SK-N-SH (cell line): ENCODE measurements at regions not wholly inside any gene's neighbourhood (a gene's known extent, or its start where the extent isn't known, plus 50 kb on each side); places are given as distances from the start of the nearest gene placed in this dataset.

Experiments used
- CTCF ChIA-PET: fragments of 300-600, 350-600 bp; formaldehyde crosslinking; extraction: SDS; loops from one replicate; lab custom pipeline; 2021; lab: Yijun Ruan, JAX
- POLR2A ChIA-PET: fragments of 350-600 bp; sonication (Branson Sonifier 250); formaldehyde crosslinking; extraction: SDS; loops from one replicate; lab custom pipeline; 2020; ENCODE audit warnings: antibody characterized with exemption, inconsistent platforms; lab: Yijun Ruan, JAX
- DNase-seq: peaks from one replicate; pipeline ENCODE4 v3.0.0; 2012
- H2AFZ ChIP-seq: fragments of 200-600 bp; sonication (generic); 2 replicates; pipeline ENCODE4 v1.8.1; 2016; ENCODE audit warnings: antibody characterized with exemption, mild to moderate bottlenecking, low read depth
- H3F3A ChIP-seq: fragments of 200-600 bp; sonication (generic); replicated peaks from 2 replicates; pipeline ENCODE3; 2016; ENCODE audit warnings: antibody characterized with exemption, mild to moderate bottlenecking; ENCODE audit not compliant: insufficient read depth
- H3K27ac ChIP-seq, 2 experiments: fragments of 200-500 bp in 1 of 2; fragments of 200-600 bp in 1 of 2; sonication (Bioruptor generic) in 1 of 2; sonication (generic), shearing (Covaris generic) in 1 of 2; 2 replicates each; pipeline versions ENCODE4 v1.5.1 to v1.6.1; 2014 to 2016; ENCODE audit warnings: low read depth in 2 of 2, inconsistent platforms in 1 of 2, low read length in 1 of 2, mild to moderate bottlenecking in 1 of 2, mixed read lengths in 1 of 2
- H3K27me3 ChIP-seq: fragments of 200-600 bp; sonication (generic), shearing (Covaris generic); 2 replicates; pipeline ENCODE4 v1.6.1; 2016; ENCODE audit warnings: mixed run types; ENCODE audit not compliant: insufficient read depth
- H3K36me3 ChIP-seq, 2 experiments: fragments of 200-500 bp in 1 of 2; fragments of 200-600 bp in 1 of 2; sonication (Bioruptor generic) in 1 of 2; sonication (generic) in 1 of 2; replicated peaks in 1 of 2; 2 replicates each; pipeline versions ENCODE3 to v1.5.1; 2014 to 2016; ENCODE audit warnings: low read length in 1 of 2, mild to moderate bottlenecking in 1 of 2; ENCODE audit not compliant: insufficient read depth in 2 of 2, control insufficient read depth in 1 of 2
- H3K4me1 ChIP-seq, 2 experiments: fragments of 200-500 bp in 1 of 2; fragments of 200-600 bp in 1 of 2; sonication (Bioruptor generic) in 1 of 2; sonication (generic), shearing (Covaris generic) in 1 of 2; 2 replicates each; pipeline versions ENCODE4 v1.5.1 to v1.6.1; 2014 to 2016; ENCODE audit warnings: low read depth in 1 of 2, low read length in 1 of 2, mixed run types in 1 of 2; ENCODE audit not compliant: insufficient read depth in 2 of 2, control insufficient read depth in 1 of 2
- H3K4me2 ChIP-seq: fragments of 200-600 bp; sonication (generic), shearing (Covaris generic); 2 replicates; pipeline ENCODE4 v1.6.1; 2017; ENCODE audit warnings: mixed run types
- H3K4me3 ChIP-seq, 2 experiments: fragments of 200-500 bp in 1 of 2; fragments of 200-600 bp in 1 of 2; sonication (Bioruptor generic) in 1 of 2; sonication (generic), shearing (Covaris generic) in 1 of 2; 2 replicates each; pipeline versions ENCODE4 v1.5.1 to v1.8.1; 2014 to 2016; ENCODE audit warnings: low read depth in 2 of 2, inconsistent platforms in 1 of 2, low read length in 1 of 2, mild to moderate bottlenecking in 1 of 2, mixed read lengths in 1 of 2, moderate library complexity in 1 of 2
- H3K79me2 ChIP-seq: fragments of 200-600 bp; sonication (generic); 2 replicates; pipeline ENCODE4 v1.8.1; 2017; ENCODE audit warnings: mild to moderate bottlenecking; ENCODE audit not compliant: insufficient read depth
- H3K9ac ChIP-seq: fragments of 200-600 bp; sonication (generic); 2 replicates; pipeline ENCODE4 v1.6.1; 2017; ENCODE audit warnings: mixed run types
- H3K9me2 ChIP-seq: fragments of 200-600 bp; sonication (generic); 2 replicates; pipeline ENCODE4 v1.6.1; 2017; ENCODE audit warnings: mixed run types
- H3K9me3 ChIP-seq: fragments of 200-600 bp; sonication (generic); 2 replicates; pipeline ENCODE4 v1.6.1; 2017; ENCODE audit warnings: mixed run types, mild to moderate bottlenecking, moderate library complexity
- H4K20me1 ChIP-seq: fragments of 200-600 bp; sonication (generic); 2 replicates; pipeline ENCODE4 v1.6.1; 2017; ENCODE audit warnings: mild to moderate bottlenecking, mixed run types; ENCODE audit not compliant: insufficient read depth
- CTCF ChIP-seq: fragments of 200-600 bp; sonication (generic); IDR thresholded peaks from 2 replicates; pipeline ENCODE4 v1.6.1; 2017; ENCODE audit warnings: antibody characterized with exemption, mild to moderate bottlenecking, moderate library complexity
- ELF1 ChIP-seq: IDR thresholded peaks from 2 replicates; pipeline ENCODE4 v1.4.0; 2012
- FOSL2 ChIP-seq: IDR thresholded peaks from 2 replicates; pipeline ENCODE4 v1.4.0; 2012; ENCODE audit warnings: low read depth, mild to moderate bottlenecking, moderate library complexity, borderline replicate concordance
- FOXJ3 ChIP-seq: sonication (generic); formaldehyde crosslinking; IDR thresholded peaks from 2 replicates; pipeline ENCODE4 v1.5.1; 2020; ENCODE audit warnings: mild to moderate bottlenecking, missing genetic modification reagents
- FOXM1 ChIP-seq: IDR thresholded peaks from 2 replicates; pipeline ENCODE4 v1.4.0; 2012; ENCODE audit warnings: low read depth, mild to moderate bottlenecking
- GATA2 ChIP-seq: sonication (generic); formaldehyde crosslinking; IDR thresholded peaks from 2 replicates; pipeline ENCODE4 v1.5.0; 2020; ENCODE audit warnings: mild to moderate bottlenecking, missing genetic modification reagents
- MXI1 ChIP-seq: IDR thresholded peaks from 2 replicates; pipeline ENCODE4 v1.6.1; 2012; ENCODE audit warnings: mild to moderate bottlenecking, low read depth, low read length, improper control_type of control experiment
- NFIC ChIP-seq: IDR thresholded peaks from 2 replicates; pipeline ENCODE4 v1.4.0; 2012; ENCODE audit warnings: borderline replicate concordance
- NRF1 ChIP-seq: IDR thresholded peaks from 2 replicates; pipeline ENCODE4 v1.6.1; 2012; ENCODE audit warnings: low read depth, mild to moderate bottlenecking, low read length
- RAD21 ChIP-seq: IDR thresholded peaks from 2 replicates; pipeline ENCODE4 v1.6.1; 2012; ENCODE audit warnings: mild to moderate bottlenecking, low read length
- REST ChIP-seq: IDR thresholded peaks from 2 replicates; pipeline ENCODE4 v1.6.1; 2012; ENCODE audit warnings: mild to moderate bottlenecking, low read depth, low read length, moderate library complexity
- RXRA ChIP-seq: IDR thresholded peaks from 2 replicates; pipeline ENCODE4 v1.4.0; 2012; ENCODE audit warnings: low read depth, mild to moderate bottlenecking, borderline replicate concordance
- SMC3 ChIP-seq: IDR thresholded peaks from 2 replicates; pipeline ENCODE4 v1.6.1; 2012; ENCODE audit warnings: low read depth, low read length, improper control_type of control experiment
- TEAD4 ChIP-seq: IDR thresholded peaks from 2 replicates; pipeline ENCODE4 v1.4.0; 2012; ENCODE audit warnings: mild to moderate bottlenecking, borderline replicate concordance; ENCODE audit not compliant: insufficient read depth
- USF1 ChIP-seq: IDR thresholded peaks from 2 replicates; pipeline ENCODE4 v1.4.0; 2012; ENCODE audit warnings: low read depth, borderline replicate concordance
- USF2 ChIP-seq: fragments of 150-350 bp; IDR thresholded peaks from 2 replicates; pipeline ENCODE4 v1.6.1; 2017; ENCODE audit warnings: antibody characterized with exemption, low read length, low read depth, borderline replicate concordance
- ZBTB33 ChIP-seq: IDR thresholded peaks from 2 replicates; pipeline ENCODE4 v1.4.0; 2012; ENCODE audit warnings: low read depth, borderline replicate concordance
- WGBS: methylation state at CpG from one replicate; pipeline ENCODE4 v1.1.6; 2017; ENCODE audit warnings: low lambda C conversion rate; 5-methylcytosine and 5-hydroxymethylcytosine counted together

- WGBS, result 26% methylated on average over 1 of the region's 1 CpG
- Histone ChIP-seq H3K9ac (no peak overlapping the region), H3F3A (no peaks in the 10 kb centered on the region), H3K4me1 (no peaks in the 10 kb centered on the region), H3K27ac (no peak overlapping the region), H4K20me1 (no peaks in the 10 kb centered on the region), H2AFZ (no peak overlapping the region), H3K9me3 (no peaks in the 10 kb centered on the region; the same call in 1 of the 2 replicates), H3K27me3 (no peaks in the 10 kb centered on the region), H3K36me3 (no peaks in the 10 kb centered on the region), H3K4me3 (no peak overlapping the region), H3K79me2 (no peaks in the 10 kb centered on the region), H3K9me2 (no peaks in the 10 kb centered on the region), H3K4me2 (no peak overlapping the region)
- no peak for DNase-seq
- ChIA-PET POLR2A (no interaction called here), CTCF (no interaction called here)
- TF ChIP-seq TEAD4, result no peak
- TF ChIP-seq USF2, result no peak
- no peak for TF ChIP-seq FOXM1
- TF ChIP-seq ZBTB33, result no peak
- TF ChIP-seq NFIC, result no peak
- no peak for TF ChIP-seq MXI1
- TF ChIP-seq RXRA, result no peak
- no peak for TF ChIP-seq FOXJ3 (CRISPR knock-in tag)
- no peak for TF ChIP-seq REST
- TF ChIP-seq FOSL2, result no peak
- no peak for TF ChIP-seq ELF1
- no peak for TF ChIP-seq SMC3
- TF ChIP-seq USF1, result no peak
- TF ChIP-seq GATA2 (CRISPR knock-in tag), result no peak
- no peak for TF ChIP-seq NRF1
- TF ChIP-seq CTCF, result no peak
- no peak for TF ChIP-seq RAD21
Observed at GRCh38 chr1:73009311-73009710, 727.0 kb upstream of the NEGR1 start.
